Ishikawa (cell line): ENCODE measurements at regions not wholly inside any gene's neighbourhood (a gene's known extent, or its start where the extent isn't known, plus 50 kb on each side); places are given as distances from the start of the nearest gene placed in this dataset.

Experiments
- CEBPB ChIP-seq: IDR thresholded peaks from 2 replicates; pipeline ENCODE4 v1.6.1; 2012
- CREB1 ChIP-seq: IDR thresholded peaks from 2 replicates; pipeline ENCODE4 v1.6.1; 2012; ENCODE audit warnings: low read depth
- EGR1 ChIP-seq: IDR thresholded peaks from 2 replicates; pipeline ENCODE4 v1.6.1; 2012
- EP300 ChIP-seq: IDR thresholded peaks from 2 replicates; pipeline ENCODE4 v1.6.1; 2012; ENCODE audit warnings: borderline replicate concordance
- FOXM1 ChIP-seq: IDR thresholded peaks from 2 replicates; pipeline ENCODE4 v1.6.1; 2012; ENCODE audit warnings: low read depth, borderline replicate concordance
- MAX ChIP-seq: IDR thresholded peaks from 2 replicates; pipeline ENCODE4 v1.6.1; 2012
- NFIC ChIP-seq: IDR thresholded peaks from 2 replicates; pipeline ENCODE4 v1.6.1; 2012
- RAD21 ChIP-seq: IDR thresholded peaks from 2 replicates; pipeline ENCODE4 v1.6.1; 2012; ENCODE audit warnings: low read depth
- REST ChIP-seq: IDR thresholded peaks from 2 replicates; pipeline ENCODE4 v1.6.1; 2012; ENCODE audit warnings: low read depth, mild to moderate bottlenecking
- TAF1 ChIP-seq: IDR thresholded peaks from 2 replicates; pipeline ENCODE4 v1.6.1; 2012; ENCODE audit warnings: low read depth, mild to moderate bottlenecking
- TCF12 ChIP-seq: IDR thresholded peaks from 2 replicates; pipeline ENCODE4 v1.6.1; 2012; ENCODE audit warnings: low read depth
- TEAD4 ChIP-seq: IDR thresholded peaks from 2 replicates; pipeline ENCODE4 v1.6.1; 2012
- USF1 ChIP-seq: IDR thresholded peaks from 2 replicates; pipeline ENCODE4 v1.6.1; 2012
- YY1 ChIP-seq: IDR thresholded peaks from 2 replicates; pipeline ENCODE4 v1.6.1; 2012; ENCODE audit warnings: low read depth
- ZBTB7A ChIP-seq: IDR thresholded peaks from 2 replicates; pipeline ENCODE4 v1.6.1; 2012; ENCODE audit warnings: low read depth

- TF ChIP-seq ZBTB7A (no peak), FOXM1 (no peak), YY1 (no peak), MAX (no peak), REST (no peak), CEBPB (no peak), CREB1 (no peak), EGR1 (no peak), TCF12 (no peak), USF1 (no peak), TAF1 (no peak), TEAD4 (no peak), RAD21 (no peak), NFIC (no peak), EP300 (no peak)
Observed at GRCh38 chr5:128665747-128666355, 127.8 kb upstream of the FBN2 start.

- TF ChIP-seq RAD21 (peak; percentile 83), EGR1 (no peak)
Observed at GRCh38 chr5:128667152-128667551, 129.1 kb upstream of the FBN2 start.

GRCh38 chr5:128667751-128668150 lies 129.7 kb upstream of the FBN2 start:
- no peak for TF ChIP-seq REST
- TF ChIP-seq EP300, result no peak
- TF ChIP-seq NFIC, result no peak
- TF ChIP-seq RAD21, result no peak
- no peak for TF ChIP-seq EGR1
- no peak for TF ChIP-seq FOXM1
- TF ChIP-seq MAX, result no peak
- no peak for TF ChIP-seq CEBPB
- no peak for TF ChIP-seq TAF1
- no peak for TF ChIP-seq TEAD4
- no peak for TF ChIP-seq YY1
- no peak for TF ChIP-seq TCF12
- TF ChIP-seq CREB1, result no peak
- no peak for TF ChIP-seq ZBTB7A
- no peak for TF ChIP-seq USF1

GRCh38 chr5:128668921-128669320 lies 130.9 kb upstream of the FBN2 start:
- no peak for TF ChIP-seq FOXM1
- no peak for TF ChIP-seq EP300
- TF ChIP-seq TCF12, result no peak
- no peak for TF ChIP-seq RAD21
- no peak for TF ChIP-seq USF1
- TF ChIP-seq EGR1, result no peak
- no peak for TF ChIP-seq NFIC
- no peak for TF ChIP-seq TEAD4
- no peak for TF ChIP-seq MAX
- TF ChIP-seq CEBPB, result no peak
- no peak for TF ChIP-seq CREB1
- no peak for TF ChIP-seq YY1
- no peak for TF ChIP-seq ZBTB7A
- TF ChIP-seq TAF1, result no peak
- no peak for TF ChIP-seq REST
